SK-N-SH treated with all-trans-retinoic acid at 6 μM for 48 hours (cell line): ENCODE measurements at regions not wholly inside any gene's neighbourhood (a gene's known extent, or its start where the extent isn't known, plus 50 kb on each side); places are given as distances from the start of the nearest gene placed in this dataset.

Source experiments
- BACH2 ChIP-seq: fragments of 250-450 bp; sonication (Bioruptor Pico); IDR thresholded peaks from 2 replicates; pipeline ENCODE4 v1.9.0; 2021; ENCODE audit warnings: mild to moderate bottlenecking, borderline replicate concordance
- GLIS3 ChIP-seq: fragments of 250-450 bp; sonication (Bioruptor Pico); IDR thresholded peaks from 2 replicates; pipeline ENCODE4 v1.5.0; 2020; ENCODE audit warnings: mild to moderate bottlenecking, moderate library complexity
- ISL1 ChIP-seq: fragments of 250-450 bp; sonication (Bioruptor Pico); IDR thresholded peaks from 2 replicates; pipeline ENCODE4 v2.1.2; 2022; ENCODE audit warnings: mild to moderate bottlenecking, moderate library complexity
- OSR1 ChIP-seq: fragments of 250-450 bp; sonication (Bioruptor Pico); IDR thresholded peaks from 2 replicates; pipeline ENCODE4 v1.8.0; 2022; ENCODE audit warnings: moderate library complexity, mild to moderate bottlenecking, inconsistent platforms
- PPARA ChIP-seq: fragments of 250-450 bp; sonication (Bioruptor Pico); IDR thresholded peaks from 2 replicates; pipeline ENCODE4 v1.5.0; 2020; ENCODE audit warnings: mild to moderate bottlenecking, borderline replicate concordance
- RARB ChIP-seq: fragments of 250-450 bp; sonication (Bioruptor Pico); IDR thresholded peaks from 2 replicates; pipeline ENCODE4 v1.8.0; 2021; ENCODE audit warnings: mild to moderate bottlenecking, moderate library complexity
- TCF4 ChIP-seq: fragments of 250-450 bp; sonication (Bioruptor Pico); IDR thresholded peaks from 2 replicates; pipeline ENCODE4 v1.8.0; 2021; ENCODE audit warnings: mild to moderate bottlenecking, moderate library complexity, borderline replicate concordance
- TOX ChIP-seq: fragments of 250-450 bp; sonication (Bioruptor Pico); IDR thresholded peaks from 2 replicates; pipeline ENCODE4 v1.8.0; 2021; ENCODE audit warnings: mild to moderate bottlenecking, moderate library complexity, borderline replicate concordance
- ZNF8 ChIP-seq: fragments of 450-650 bp; formaldehyde crosslinking; IDR thresholded peaks from 2 replicates; pipeline ENCODE4 v1.5.0; 2020; ENCODE audit warnings: mild to moderate bottlenecking, moderate library complexity
- TF ChIP-seq, protein P1 (sequence below): fragments of 250-450 bp; sonication (Bioruptor Pico); IDR thresholded peaks from 2 replicates; pipeline ENCODE4 v1.8.0; 2020; ENCODE audit warnings: mild to moderate bottlenecking, moderate library complexity, borderline replicate concordance
- TF ChIP-seq, protein P2 (sequence below): fragments of 250-450 bp; sonication (Bioruptor Pico); IDR thresholded peaks from 2 replicates; pipeline ENCODE4 v1.5.1; 2021; ENCODE audit warnings: mild to moderate bottlenecking, moderate library complexity

DNA sequence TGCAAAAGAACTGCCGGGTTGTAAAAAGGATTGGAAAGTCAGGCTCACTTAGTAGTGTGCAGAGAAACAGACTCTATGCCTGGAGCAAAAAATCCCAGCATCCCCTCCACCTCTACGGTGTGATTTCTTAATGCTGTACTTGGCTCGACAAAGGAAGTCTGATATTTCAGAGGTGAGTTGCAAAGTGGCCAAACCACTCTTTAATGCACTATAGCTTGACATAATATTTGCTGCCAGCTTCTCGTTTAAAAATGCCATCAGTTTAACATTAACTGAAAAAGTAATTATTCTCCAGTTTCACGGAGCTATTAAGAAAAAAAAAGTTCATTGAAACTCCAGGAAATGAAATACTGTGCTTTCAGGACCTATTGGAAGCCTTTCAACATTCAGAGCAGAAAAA, 448.3 kb upstream of the ZFP42 start:
- TF ChIP-seq BACH2 (CRISPR knock-in tag) (no peak), ISL1 (no peak), OSR1 (CRISPR knock-in tag) (no peak), TOX (CRISPR knock-in tag) (no peak), RARB (CRISPR knock-in tag) (no peak), PPARA (CRISPR knock-in tag) (no peak), GLIS3 (no peak), TCF4 (CRISPR knock-in tag) (no peak), ZNF8 (CRISPR knock-in tag) (no peak)
- TF ChIP-seq, protein P1, sequence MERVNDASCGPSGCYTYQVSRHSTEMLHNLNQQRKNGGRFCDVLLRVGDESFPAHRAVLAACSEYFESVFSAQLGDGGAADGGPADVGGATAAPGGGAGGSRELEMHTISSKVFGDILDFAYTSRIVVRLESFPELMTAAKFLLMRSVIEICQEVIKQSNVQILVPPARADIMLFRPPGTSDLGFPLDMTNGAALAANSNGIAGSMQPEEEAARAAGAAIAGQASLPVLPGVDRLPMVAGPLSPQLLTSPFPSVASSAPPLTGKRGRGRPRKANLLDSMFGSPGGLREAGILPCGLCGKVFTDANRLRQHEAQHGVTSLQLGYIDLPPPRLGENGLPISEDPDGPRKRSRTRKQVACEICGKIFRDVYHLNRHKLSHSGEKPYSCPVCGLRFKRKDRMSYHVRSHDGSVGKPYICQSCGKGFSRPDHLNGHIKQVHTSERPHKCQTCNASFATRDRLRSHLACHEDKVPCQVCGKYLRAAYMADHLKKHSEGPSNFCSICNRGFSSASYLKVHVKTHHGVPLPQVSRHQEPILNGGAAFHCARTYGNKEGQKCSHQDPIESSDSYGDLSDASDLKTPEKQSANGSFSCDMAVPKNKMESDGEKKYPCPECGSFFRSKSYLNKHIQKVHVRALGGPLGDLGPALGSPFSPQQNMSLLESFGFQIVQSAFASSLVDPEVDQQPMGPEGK (CRISPR knock-in tag), result no peak
- TF ChIP-seq, protein P2, sequence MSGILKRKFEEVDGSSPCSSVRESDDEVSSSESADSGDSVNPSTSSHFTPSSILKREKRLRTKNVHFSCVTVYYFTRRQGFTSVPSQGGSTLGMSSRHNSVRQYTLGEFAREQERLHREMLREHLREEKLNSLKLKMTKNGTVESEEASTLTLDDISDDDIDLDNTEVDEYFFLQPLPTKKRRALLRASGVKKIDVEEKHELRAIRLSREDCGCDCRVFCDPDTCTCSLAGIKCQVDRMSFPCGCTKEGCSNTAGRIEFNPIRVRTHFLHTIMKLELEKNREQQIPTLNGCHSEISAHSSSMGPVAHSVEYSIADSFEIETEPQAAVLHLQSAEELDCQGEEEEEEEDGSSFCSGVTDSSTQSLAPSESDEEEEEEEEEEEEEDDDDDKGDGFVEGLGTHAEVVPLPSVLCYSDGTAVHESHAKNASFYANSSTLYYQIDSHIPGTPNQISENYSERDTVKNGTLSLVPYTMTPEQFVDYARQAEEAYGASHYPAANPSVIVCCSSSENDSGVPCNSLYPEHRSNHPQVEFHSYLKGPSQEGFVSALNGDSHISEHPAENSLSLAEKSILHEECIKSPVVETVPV (CRISPR knock-in tag), result no peak
